GM21390 (cell line): ENCODE measurements at regions not wholly inside any gene's neighbourhood (a gene's known extent, or its start where the extent isn't known, plus 50 kb on each side); places are given as distances from the start of the nearest gene placed in this dataset.

ENCODE experiments used
- ATAC-seq: cut with Tn5 transposase; IDR thresholded peaks from one replicate; pipeline ENCODE4 v1.9.1; 2021; ENCODE audit not compliant: unreplicated experiment

DNA sequence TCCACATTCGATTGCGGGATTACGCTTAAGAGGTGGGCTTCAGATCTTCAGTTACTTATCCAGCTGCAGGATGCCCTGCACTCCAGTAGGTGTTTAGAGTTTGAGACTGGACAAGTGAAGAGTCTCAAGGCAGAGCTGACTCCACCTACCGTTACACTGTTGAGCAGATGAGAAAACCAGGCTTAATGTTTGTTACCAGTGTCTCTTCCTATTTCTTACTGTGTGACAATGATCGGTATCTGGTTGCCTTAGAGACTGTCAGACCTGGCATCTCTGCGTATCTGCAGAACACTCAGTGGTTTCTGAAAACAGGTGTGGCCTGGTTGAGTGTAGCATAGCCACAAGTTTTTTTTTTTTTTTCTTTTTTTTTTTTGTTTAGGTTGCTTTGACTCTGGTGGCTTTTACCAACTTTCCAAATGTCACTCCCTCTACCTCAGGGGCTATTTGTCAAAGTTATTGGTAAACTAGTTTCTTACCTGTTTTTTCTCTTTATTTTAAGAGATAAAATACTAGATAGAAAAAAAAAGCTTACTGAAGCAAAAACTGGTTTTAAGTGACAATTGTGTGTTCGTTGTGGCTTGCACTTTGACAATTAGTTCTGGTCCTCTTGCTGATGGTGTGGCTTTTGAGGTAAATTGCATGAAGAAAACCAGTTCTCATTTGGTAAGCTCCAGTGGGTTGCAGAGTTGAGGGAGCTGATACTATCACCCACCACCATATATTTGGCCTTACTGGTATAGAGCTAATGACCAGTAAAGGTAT lies 284.8 kb downstream of the ETS1 start:
- peak; percentile 85 for ATAC-seq

DNA sequence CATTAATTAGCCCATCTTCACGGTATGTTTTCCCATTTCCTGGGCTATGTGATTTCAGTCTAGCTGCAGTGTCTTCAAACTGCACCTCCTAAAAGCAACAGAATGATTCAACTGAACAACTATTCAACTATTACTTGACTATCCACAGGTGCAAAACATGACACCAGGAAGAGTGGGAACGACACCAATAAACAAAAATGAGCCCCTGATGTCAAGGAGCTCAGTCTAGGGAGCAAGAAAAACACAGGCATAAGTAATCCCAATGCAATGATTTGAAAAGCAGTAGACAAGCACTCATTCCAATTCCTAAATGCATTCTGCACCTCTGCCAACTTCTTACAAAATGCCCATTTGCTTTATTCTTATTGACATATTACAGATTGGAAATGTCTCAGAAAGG lies 285.6 kb downstream of the ETS1 start:
- no peak for ATAC-seq

DNA sequence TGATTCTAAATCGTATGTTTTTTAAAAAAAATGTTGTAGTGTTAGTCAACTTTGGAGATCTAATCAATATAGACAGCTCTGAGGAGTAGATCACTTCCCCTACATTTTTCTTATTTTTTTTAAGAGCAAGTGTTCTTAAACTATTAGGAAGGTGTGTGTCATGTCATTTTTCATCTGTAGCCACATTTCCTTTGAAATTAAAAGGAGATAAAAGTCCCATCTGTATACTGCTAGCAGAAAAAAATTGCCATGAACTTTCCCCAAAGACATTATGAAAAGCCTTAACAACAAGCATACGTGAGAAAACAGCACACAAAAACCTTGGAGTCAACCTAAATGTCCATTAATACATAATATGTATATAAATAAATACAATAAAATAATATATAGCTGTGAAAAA lies 286.6 kb downstream of the ETS1 start:
- ATAC-seq = no peak

DNA sequence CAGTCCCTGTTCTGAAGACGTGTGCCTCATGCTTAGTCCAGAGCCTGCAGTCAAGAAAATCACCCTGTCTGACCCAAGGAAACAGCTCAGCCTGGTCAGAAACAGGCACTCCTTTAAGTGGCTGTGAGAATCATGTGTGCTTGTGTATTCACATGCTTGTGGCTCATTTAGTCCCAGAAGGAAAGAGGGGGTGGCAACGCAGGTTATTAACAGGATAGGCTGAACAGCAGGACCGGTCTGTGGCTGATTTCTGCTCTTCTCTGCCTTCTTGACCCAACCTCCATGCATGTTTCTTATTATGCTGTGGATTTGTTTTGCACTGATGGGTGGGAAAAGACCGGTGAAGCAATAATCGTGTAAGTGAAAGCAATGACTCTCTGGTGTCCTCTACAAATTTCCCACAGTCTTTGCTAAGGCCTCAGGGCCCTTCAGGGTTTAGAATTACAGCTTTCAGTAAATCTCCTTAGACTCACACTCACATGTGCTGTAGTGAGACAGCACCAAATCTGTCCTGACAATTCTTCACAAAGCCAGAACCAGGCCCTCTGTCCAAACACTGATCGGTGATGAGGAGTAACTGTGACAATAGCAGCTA lies 288.1 kb downstream of the ETS1 start:
- ATAC-seq = no peak

DNA sequence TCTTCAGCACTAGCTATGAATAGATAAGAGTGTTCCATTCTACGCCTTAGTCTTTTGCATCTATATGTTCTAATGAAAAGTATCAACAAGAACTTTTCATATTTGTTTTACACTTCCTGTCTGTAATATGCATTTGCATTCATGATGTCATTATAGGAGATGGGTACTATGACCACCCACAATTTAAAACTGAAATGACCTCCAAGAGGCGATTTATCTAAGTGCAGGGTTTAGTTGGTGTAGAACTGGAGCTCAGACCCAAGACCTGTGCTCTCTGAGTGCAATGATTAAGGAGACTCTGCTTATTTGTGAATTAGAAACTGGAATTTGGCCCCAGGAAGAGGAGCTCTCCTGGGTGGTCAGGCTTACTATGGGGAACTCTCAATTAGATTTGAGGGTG lies 289.1 kb downstream of the ETS1 start:
- ATAC-seq = no peak

DNA sequence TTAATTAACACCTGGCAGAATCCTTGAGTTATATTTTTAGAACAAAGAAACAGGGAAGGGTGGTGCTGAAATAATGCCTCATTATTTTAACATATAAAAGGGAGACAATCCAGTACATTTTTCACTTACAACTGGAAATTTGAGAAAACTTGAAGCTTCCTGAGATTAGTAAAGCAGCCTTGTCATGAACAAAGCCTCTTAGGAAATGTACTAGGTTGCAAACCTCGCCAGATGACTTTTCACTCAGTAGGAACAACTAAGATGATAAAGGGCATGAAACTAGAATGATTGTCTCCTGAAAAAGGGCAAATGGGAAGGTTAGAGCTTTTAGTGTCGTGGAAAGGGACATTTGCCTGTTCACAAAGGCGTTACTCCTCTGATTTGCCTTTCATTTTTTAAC lies 289.6 kb downstream of the ETS1 start:
- ATAC-seq = no peak

DNA sequence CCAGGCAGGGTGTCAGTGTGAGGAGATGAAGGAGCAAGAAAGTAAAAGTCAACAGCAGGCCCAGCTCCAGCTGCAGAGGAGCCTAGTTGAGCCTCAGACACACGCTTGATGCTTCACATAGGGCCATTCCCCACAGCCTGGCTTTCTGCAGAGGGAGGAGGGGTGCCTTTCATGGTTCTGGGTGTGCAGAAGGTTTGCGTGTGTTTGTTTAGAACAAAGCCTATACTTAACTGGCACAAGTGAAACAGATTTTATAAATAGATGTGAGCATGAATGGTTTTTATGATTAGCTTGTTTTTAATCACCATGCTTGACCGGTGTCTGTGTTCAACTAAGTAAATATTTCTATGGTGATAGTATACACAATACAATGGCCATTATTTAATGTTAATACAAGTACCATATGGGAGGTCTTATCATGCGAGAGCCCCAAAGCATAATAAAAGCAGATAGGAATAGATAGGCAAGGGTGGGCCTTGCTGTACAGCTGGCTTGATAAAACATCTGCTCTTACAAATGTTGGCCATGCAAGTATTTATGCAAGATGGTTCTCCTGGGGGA lies 290.2 kb downstream of the ETS1 start:
- ATAC-seq = no peak

DNA sequence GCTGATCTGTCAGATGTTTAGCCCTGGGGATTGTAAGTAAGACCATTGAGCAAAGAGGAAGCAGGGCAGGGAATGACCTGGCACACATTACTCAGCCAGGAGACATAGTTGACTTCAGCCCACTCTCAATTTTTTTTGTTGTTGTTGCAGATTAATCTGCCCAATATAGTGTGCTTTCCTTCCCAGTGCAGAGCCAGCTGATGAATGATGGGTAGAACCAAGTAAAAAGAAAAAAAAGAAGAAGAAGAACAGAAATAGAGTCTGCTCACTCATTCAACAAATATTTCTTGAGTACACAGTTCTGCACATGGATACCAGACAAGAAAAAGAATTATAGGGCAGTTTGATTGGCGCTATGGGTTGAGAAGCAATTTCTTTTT lies 292.7 kb downstream of the ETS1 start:
- no peak for ATAC-seq

DNA sequence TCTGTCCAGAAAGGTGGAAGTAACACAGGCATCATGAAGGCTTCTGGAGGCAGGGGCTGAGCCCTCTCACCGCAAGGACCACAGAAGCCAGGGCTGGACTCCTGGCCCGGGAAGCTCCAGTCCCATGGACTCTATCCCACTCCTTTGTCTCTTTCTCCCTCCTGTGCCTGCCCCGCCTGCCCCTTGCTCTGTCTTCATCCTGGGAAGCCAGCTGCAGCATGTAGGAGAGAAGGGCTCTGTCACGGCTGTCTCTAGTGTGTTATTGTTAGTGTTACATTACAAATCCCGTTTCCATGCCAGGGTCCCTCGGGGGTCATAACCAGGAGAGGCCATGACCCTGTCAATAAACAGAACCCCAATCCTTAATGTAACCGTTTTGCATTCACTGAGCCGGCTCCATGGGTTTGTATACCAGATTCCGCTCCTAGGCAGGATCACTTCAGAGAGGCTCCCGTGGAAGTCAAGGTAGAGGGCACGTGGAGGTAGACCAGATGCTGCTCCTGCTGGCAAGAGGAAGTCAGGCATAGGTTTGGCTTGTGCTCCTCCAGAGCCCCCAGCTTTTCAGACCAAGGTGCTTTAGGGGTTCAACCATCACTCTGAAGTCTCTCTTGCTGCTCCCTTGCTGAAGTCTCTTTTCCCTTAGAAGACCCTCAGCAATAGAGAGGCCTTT lies 293.2 kb downstream of the ETS1 start:
- ATAC-seq = no peak

DNA sequence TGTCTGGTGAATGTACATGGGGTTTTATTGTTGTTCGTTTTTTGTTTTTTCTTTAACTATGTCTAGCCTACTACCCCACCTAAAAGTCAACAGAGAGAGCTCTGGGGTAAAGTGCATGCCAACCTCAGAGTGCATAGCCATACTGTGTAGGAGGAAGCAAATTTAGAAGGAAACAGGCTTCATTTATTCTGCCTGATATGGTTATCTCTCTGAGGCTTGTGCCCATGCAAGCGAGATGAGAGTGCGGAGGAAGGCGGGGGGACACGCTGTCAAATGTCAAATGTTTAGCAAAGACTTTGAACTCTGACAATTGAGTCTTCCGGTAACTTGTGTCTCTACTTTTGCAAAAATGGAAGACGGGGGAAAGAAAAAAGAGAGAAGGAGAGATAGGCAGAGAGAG lies 295.5 kb downstream of the ETS1 start:
- ATAC-seq = no peak

DNA sequence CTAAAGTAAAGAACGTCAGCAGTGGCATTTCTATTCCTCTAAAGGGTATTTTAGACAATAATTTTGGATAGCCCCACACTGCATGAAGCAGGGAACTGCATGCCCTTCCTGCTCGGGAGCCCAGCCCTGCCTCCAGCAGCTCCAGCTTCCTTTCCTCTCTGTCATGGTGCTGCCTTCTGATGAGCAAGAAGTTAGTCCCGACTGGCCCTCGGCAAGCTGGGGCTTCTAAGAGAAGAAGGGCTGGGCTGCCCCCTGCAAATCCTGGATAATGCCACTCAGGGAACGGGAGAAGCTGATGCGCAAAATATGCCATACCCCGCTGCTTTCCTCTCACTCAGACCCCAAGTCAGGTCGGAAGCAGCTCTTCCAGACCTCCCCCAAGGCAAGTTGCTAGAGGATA lies 296.4 kb downstream of the ETS1 start:
- ATAC-seq = no peak

DNA sequence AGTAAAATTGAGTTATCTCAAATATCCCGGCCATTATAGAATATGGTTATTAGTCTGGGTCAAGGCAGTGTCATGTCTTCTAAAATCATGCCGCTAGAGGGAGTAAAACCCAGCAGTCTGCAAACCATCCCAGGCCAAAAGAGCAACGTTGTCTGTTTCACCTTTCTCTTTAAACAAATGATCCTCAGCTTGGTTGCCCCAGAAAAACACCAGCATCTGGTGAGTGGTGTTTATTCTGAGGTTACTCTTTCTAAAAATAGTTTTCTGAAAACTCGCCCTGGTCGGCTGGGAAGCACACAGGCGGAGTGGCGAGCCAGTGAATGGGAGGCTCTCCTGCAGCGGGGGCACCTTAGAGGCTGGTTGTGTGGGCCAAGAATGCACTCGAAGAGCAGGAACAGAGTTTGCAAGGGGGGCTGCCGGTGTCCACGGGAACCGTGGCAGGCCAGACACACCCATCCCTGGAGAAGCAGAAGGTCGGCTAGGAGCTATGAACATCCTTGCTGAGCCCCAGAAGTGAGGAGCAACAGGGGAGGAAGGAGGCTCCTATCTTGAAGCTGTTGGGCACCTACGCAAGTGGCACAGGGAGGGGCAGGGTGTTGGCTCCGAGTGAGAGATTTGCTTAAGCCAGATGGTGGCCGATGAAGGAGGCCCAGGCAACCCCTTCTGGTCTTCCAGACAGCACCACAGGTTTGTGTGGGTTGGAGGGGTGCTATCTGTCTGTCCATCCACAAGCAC lies 297.1 kb downstream of the ETS1 start:
- ATAC-seq = peak; percentile 77

DNA sequence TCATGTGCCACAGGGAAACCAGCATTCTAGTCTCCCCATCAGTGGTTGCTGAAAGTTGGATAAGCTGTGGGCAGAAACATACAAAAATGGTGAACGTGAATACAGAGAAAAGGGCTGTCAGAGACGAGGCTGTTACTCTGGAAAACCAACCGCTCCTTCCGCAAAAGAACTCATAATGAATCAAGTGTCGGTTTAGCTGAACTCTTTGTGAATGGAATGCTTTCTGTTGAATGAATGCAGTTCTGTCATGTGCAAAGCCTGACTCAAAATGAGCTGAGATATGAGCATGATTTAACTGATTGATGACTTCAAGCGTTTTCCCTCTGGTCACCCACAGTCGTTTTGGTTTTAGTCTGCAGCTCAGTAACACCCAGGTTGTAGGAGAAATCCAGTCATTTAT lies 298.3 kb downstream of the ETS1 start:
- no peak for ATAC-seq

DNA sequence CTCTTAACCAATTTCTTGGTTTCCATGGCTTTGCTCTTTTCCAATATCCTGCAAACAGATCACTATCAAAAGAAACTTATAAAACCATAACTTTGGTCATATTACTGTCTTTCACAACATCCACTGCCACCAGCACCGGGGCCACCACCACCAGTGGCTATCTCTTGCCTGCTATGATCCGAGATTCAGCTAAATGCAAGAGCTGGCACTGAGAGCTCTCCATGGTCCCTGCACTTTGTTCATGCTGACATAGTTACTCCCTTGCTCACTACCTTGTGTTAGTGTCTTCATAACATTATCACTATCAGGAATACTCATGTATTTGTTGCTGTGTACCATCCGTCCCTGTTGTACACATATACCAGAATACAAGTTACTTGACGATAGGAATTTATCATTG lies 299.0 kb downstream of the ETS1 start:
- ATAC-seq = no peak

DNA sequence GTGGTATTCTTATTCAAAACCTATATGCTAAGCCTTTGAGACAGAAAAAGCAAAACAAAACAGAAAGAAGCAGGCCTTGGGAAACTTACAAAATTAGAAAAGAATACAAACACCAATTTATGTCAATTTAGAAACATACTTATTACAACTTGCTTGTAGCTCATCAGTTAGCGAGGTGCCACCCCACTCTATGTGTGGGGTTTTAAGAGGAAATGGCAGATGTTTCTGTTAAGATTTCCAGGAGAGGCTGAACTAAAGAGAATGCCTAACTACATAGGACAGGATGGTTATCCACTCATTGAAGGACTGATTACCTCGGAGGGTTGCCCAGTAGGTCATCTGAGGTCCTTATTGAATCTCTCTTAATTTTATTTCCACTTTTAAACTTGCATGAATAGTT lies 302.0 kb downstream of the ETS1 start:
- ATAC-seq = no peak

DNA sequence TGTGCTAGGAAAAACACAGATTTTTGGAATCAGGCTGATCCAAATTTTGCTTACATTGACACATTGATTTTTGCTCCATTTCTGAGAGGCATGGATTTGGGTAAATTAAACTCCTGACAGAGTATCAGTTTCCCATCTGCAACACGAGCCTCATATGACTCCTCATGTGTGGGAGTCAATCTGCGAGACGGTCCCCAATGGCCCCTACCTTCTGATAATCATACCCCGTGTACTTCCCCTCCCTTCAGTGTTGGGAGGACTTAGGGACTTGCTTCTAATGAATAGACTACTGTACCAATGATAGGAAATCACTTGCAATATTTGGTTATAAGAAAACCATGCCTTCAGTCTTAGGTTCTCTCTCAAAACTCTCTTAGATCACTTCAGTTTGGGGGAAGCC lies 302.7 kb downstream of the ETS1 start:
- no peak for ATAC-seq

DNA sequence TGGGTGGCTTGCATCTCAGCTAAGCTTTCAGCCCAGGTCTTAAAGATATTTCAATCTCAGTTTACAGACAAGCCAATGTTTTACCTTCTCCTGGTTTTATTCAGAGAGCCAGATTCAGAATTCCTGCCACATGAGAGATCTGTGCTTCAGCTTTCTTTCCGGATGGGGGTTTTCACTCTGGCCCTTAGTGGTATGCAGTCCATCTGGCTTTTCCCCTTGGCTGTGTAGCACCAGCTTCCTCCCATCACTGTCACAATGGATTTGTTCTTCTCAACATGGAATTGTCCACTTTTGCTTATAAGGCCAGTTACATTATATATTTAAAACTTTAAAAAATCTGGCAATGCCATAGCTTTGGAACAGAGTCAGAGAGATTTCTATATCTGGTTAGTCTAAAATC lies 303.9 kb downstream of the ETS1 start:
- no peak for ATAC-seq

DNA sequence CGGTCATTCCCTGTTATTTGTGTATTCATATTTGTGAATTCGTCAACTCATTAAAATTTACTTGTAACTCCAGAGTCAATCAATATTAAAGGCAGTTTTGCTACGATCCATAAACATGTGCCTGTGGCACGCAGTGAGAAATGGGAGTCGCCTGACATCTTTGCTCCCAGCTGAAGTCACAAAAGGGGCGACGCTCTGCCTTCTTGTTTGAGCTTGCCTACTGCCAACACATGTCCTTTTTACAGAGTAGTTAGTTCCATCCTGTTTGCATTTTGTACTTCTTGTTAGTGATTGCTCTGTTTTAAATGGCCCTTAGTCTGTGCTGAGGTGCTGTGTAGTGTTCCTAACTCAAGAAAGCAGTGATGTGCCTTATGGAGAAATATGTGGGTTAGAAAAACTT lies 305.3 kb downstream of the ETS1 start:
- no peak for ATAC-seq

DNA sequence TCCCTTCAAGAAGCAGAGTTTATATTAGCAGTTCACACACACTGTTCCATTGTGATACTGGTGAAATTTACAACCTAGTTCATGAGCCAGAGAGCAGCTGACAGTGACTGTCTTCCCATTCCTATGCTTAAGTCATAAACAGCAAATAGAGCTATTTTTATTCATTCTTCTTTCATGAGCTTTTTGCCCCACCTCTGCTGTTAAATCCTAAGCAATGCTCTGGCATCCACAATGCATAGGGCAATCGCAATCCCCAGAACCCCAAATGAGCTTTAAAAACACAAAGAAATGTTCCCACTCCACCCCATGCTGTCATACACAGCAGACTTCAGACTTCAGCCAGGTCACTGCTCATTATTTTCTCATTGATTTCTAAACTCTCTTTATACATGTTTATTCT lies 307.5 kb downstream of the ETS1 start:
- no peak for ATAC-seq

DNA sequence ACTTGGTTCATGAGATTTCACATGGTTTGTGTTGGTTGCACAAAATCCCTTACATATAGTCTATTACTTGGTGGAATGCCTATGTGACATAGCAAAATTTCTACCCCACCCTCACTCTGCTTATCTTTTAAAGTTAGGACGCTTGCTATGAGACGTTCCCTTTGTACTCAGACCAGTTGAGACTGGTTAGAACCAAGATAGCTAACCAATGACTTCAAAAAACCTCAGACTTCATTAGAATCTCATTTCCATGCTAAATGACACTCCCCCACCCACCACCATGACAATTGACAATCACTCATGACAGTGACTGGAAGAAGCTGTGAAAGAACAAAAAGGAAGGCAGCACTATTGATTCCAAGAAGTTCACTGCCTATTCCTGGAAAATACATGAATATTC lies 313.6 kb downstream of the ETS1 start:
- no peak for ATAC-seq

DNA sequence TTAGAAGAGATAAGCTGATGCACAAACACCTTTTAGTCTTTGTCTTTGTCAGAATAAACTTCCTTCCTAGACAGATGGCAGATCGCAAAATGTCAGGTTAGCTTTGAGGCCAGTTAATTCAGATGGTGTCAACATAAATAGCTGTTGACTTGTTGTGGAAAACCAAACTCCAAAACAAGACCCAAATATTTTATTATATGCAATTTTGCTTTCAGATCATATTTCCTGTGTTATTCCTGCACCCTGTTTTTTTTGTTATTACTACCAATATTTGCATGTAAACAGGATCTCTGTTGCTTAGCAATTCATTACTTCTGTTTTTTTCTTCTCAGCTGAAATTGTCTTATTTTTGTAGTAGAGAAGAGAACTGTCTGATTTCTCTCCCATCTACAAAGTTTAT lies 316.0 kb downstream of the ETS1 start:
- no peak for ATAC-seq

DNA sequence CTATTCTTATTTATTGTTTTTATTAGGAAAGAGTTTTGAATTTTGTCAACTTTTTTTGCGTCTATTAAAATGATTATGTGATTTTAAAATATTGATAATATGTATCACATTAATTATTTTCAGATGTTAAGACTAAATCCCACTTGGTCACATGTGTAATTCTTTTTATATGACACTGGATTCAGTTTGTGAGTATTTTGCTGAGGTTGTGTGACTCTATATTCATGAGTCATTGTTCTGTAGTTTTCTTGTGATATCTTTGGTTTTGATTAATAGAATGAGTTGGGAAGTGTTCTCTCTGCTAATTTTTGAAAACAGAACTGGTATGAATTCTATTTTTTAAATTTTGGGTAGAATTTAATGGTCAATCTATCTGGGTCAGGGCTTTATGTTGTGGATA lies 317.9 kb downstream of the ETS1 start:
- ATAC-seq = no peak
